ENCODE measurements at regions not wholly inside any gene's neighbourhood (a gene's known extent, or its start where the extent isn't known, plus 50 kb on each side); places are given as distances from the start of the nearest gene placed in this dataset.

- no peak for DNase-seq
These were observed 946.8 kb downstream of the OTOL1 start for GRCh38 chr3:162443376-162443775.

DNA sequence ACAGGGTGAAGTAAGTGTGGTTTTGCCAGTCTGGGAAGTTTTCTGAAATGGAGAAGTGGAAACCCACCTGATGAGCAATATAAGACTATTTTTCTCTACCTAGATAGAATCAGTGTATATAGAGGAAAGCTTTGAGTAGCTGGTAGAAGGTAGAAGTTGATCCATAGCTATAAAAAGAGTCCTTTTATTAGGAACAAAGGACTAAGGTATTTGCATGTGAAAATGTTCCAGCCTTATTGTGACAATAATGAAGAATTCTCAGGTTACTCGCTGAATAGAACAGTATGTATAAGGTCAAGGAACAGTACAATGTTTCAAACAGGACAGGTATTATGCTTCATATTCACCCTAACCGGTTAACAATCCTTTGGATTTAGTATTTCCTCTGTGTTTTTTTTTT is 972.2 kb downstream of the OTOL1 start:
- no peak for DNase-seq

GRCh38 chr3:162487138-162487537 is 990.5 kb downstream of the OTOL1 start:
- DNase-seq = no peak

- peak; percentile 6 for DNase-seq
These were observed 993.2 kb downstream of the OTOL1 start for GRCh38 chr3:162489853-162490252.

GRCh38 chr3:162491952-162492351 is 995.3 kb downstream of the OTOL1 start:
- DNase-seq = no peak

GRCh38 chr3:162492446-162493081 is 996.0 kb downstream of the OTOL1 start:
- DNase-seq = peak; percentile 2

DNA sequence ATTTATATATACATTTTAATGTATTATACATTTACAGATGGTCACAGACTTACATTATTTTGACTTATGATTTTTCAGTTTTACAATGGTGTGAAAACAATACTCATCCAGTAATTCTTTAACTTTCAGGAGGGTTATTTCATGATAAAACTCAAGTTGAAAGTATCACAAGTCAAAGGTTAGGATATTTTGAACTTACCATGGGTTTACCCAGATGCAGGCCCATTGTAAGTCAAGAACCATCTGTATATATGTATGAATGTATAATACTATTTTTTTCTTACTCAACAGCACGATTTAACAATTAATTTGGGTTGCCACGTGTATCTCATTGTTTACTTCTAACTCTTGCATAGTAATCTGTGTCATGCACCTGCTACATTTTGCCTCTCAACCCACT is 1002.0 kb downstream of the OTOL1 start:
- DNase-seq = no peak

DNA sequence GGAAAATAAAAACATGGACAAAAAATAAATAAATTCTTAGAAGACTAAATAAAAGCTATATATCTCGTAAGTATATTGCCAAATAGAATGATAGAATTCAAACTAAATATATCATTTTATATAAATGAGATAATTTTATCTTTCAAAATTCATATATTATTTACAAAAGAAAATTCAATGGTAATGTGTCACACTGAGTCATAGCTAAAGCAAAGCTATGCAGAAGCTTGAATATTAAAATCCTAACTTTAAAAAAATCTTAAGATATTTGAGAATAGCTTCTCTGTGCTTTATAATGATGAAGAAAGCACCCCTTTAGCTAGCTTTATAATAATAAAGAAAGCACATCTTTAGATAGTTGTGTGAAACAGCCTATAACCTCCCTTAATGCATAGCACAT is 1010.8 kb downstream of the OTOL1 start:
- no peak for DNase-seq

DNA sequence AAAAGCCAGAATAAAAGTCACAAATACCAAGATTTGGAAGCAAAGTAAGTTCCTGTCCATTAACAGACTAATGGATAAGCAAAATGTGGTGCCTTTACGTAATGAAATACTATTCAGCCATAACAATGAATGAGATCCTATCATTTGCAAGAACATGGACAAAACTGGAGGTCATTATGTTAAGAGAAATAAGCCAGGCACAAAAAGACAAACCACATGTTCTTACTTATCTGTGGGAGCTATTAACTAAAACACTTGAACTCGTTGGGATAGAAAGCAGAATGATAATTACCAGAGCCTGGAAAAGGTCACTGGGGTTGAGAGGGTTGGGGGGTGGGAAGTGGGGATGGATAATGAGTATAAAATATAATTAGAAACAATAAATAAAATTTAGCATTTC is 1015.9 kb downstream of the OTOL1 start:
- DNase-seq = no peak

DNA sequence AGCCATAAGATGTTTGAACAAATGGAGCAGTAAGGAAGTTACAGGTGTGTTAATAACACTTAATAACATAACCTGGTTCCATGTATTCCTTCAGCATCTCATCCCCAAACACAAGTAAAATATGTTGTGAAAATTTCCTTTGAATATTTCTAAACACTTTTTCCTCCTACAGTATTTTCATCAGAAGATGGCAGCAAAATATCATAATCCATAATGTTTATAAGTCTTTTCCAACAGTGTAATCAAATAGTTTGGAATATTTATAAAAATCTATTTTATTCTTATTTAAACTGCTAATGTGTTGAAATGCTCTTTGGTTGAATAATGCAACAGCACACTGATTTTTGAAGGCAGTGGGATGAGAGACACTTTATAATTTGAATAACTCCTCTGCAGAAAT is 1020.5 kb downstream of the OTOL1 start:
- DNase-seq = no peak

GRCh38 chr3:162521669-162522068 is 1025.1 kb downstream of the OTOL1 start:
- DNase-seq = no peak

- peak; percentile 11 for DNase-seq
These were observed 1028.6 kb downstream of the OTOL1 start for GRCh38 chr3:162525066-162525742.

GRCh38 chr3:162525771-162526170 is 1029.2 kb downstream of the OTOL1 start:
- DNase-seq = peak; percentile 32

DNA sequence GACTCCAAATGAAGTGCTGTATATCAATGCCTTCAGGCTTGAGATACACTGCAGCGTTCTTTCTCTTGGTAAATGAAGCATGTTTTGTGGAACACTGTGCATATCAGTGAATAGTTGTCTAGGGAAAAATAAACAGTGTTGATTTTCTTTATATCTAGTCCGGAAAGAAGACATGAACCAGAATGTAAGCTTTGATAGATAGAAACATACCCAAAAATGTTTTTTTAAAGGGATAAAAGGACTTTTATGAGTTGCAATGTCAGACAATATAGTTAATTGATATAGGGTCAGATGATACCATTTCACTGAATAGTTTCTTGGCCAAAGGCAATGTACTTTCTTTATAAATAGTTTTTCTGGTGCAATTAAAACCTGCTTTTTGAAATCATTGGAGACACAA is 1037.8 kb downstream of the OTOL1 start:
- no peak for DNase-seq

DNA sequence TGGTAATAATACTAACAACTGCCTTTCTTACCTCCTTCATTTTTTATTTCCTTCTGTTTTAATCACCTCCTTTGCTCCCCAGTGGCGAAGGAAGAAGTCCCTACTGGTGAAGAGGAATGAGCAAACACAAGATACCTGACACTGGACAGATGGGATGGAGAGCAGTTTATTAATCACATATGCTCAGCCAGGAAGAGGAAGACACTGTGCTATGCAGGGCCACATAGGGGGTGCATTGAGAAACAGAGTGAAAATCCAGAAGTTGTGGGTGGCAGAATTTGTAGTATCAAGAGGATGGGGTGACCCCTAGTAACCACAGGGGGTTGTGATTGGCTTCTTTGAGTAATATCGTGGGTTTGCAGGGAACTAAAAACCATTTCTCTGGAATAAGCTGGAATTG is 1041.9 kb downstream of the OTOL1 start:
- DNase-seq = no peak

DNA sequence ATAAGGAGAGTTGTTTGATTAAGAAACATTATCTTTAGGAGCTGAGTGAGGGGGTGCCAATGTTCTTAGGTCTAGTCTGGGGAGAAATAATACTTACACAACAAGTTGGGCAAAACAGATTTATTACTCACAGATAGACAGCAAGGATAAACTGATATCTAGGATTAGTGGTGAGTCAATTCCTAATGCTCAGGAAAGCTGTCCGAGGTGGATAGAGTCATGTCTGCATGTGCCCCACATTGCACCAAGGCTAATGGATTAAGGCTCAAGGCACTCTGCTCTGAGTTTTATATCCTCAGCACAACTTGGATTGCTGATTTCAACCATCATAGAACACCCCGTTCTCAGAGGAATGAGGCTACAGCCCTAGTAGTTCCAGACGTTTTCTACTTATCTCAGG is 1042.3 kb downstream of the OTOL1 start:
- no peak for DNase-seq

- no peak for DNase-seq
These were observed 1043.8 kb downstream of the OTOL1 start for GRCh38 chr3:162540421-162540820.

DNA sequence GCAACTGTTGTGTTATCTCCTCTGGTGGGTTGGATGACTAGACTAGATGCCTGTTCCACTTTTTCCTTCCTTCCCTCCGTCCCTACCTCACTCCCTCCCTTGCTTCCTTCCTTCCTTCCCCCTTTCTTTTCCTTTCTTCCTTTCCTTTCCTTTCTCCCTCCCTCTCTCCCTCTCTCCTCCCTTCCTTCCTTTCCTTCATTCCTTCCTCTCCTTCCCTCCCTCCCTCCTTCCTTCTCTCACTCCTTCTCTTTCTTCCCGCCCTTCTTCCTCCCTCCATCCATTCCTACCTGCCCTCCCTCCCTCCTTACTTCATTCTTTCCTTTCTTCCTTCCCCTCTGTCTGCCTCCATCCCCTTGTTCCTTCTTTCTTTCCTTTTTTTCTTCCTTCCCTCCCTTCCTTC is 1045.3 kb downstream of the OTOL1 start:
- DNase-seq = no peak

GRCh38 chr3:162544246-162544645 is 1047.6 kb downstream of the OTOL1 start:
- DNase-seq = no peak

DNA sequence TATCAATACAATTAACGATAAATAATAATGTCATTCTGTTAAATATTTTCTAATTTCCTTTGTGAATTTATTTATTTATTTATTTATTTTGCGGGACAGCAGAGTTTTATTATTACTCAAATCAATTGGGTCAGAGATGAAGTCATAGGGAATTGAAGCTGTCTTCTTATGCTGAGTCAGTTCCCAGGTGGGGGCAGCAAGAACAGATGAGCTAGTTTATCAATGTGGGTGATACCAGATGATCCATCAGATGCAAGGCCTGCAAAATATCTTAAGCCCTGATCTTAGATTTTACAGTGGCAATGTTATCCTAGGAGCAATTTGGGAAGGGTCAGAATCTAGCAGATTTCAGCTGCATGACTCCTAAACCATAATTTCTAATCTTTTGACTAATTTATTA is 1050.3 kb downstream of the OTOL1 start:
- no peak for DNase-seq

- no peak for DNase-seq
These were observed 1050.7 kb downstream of the OTOL1 start for GRCh38 chr3:162547321-162547720.

GRCh38 chr3:162555761-162556160 is 1059.2 kb downstream of the OTOL1 start:
- DNase-seq = no peak

DNA sequence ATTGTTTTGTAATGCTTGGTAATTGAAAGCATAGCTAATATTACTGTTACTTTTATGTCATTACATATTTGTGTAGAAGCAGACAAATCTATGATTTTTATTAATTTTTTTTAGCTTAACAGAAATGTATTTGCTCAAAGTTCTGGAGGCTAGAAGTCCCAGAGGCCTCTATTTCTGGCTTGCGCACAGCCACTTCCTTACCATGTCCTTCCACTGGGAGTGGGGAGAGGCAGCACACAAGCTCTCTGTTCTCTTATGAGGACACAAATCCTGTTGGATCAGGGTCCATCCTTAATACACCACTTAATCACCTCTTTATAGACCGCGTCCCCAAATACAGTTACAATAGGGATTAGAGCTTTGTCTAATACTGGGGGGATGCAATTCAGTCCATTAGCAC is 1061.4 kb downstream of the OTOL1 start:
- DNase-seq = peak; percentile 3

GRCh38 chr3:162568706-162569105 is 1072.1 kb downstream of the OTOL1 start:
- DNase-seq = no peak

DNA sequence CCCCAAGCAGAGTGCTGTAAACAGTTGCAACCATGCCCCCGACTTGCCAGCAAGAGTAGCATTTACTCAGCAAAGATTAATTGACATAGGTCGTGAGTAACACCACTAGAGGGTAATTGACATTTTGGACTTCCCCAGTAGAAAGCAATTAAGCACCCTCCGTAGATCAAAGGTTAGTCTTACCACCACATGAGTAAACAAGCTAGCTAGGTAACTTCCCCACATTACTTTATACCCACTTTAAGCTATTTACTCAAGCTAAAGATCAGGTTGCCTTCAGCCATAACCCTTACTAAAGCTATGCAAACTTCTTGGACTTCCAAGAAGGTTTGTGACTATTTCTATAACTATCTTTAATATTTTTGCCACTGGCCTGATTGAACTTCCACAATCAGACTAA is 1072.7 kb downstream of the OTOL1 start:
- DNase-seq = no peak
